Fibroblast of the aortic adventitia (primary cell): ENCODE measurements at regions not wholly inside any gene's neighbourhood (a gene's known extent, or its start where the extent isn't known, plus 50 kb on each side); places are given as distances from the start of the nearest gene placed in this dataset.
A peak's percentile ranks its signal among the peaks of the same experiment; 100 is the strongest.
"Not testable (repeated sequence)": the region's sequence is repeated elsewhere in the genome, so short reads cannot be mapped to it uniquely, and the experiment has no call there.

ENCODE experiments used
- DNase-seq: peaks from one replicate; pipeline ENCODE4 v3.0.0-alpha.2; 2010; ENCODE audit warnings: low read depth
- H3K4me3 ChIP-seq: 2 replicates; pipeline ENCODE4 v1.5.1; 2011; ENCODE audit warnings: low read depth, mild to moderate bottlenecking, control low read depth, low read length, moderate library complexity
- TF ChIP-seq, protein P1 (sequence below): IDR thresholded peaks from 2 replicates; pipeline ENCODE4 v1.5.1; 2011; ENCODE audit warnings: mild to moderate bottlenecking, low read length, control low read depth, inconsistent platforms; ENCODE audit not compliant: insufficient read depth

DNA sequence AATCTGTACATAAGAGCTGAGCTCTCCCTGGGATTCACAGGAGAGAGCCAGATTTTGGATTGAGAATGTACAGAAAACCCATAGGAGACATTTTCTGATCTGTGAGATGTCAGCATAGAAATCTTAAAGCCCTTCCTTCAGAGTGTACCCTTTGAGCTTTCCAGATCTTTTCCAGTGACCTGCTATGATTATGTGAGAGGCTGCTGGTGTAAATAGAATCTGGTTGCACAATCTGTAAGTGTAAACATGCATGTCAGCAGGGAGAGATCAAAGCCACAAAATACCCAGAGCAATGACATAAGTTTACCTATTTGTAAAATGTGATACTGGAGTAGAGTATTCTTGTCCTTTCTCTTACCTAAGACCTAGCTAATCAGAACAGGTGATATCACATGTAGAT, 471.9 kb downstream of the FOXD4L5 start:
- not testable (repeated sequence) for DNase-seq, H3K4me3 ChIP-seq

DNA sequence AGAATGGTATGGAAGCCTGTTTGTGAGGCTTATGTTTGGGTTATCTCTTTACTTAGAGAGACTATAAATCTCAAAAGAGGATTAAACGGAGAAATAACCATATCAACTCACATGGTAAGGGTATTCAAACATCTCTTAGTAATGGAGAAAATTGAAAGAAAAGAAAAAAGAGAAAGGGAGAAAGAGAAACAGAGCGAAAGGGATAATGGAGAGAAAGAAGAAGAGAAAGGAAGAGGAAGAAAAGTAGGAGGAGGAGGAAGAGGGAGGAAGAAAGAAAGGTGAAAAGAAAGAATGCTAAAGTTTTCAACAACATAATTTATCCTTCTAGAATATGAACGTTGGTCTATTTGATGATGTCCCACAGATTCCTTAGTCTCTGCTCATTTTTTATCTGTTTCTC, 506.3 kb downstream of the FOXD4L5 start:
- not testable (repeated sequence) for DNase-seq, H3K4me3 ChIP-seq

DNA sequence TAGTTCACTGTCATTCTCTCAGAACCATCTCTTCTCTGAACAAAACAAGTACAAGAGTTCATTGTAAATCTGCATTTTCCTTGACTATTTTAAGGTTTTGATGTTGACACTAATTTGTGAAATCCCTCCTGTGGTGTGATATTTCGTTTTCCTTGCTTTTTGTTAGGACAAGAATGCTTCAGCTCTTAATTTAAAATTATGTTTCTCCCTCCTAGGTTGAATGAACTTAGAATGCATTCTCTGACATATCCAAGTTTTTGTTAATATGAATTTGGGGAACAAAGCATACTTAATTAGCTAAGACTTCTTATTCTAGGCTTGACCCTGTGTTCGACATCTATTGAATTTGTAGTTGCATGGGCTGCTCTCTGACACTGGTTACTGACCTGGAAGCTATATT, 508.7 kb downstream of the FOXD4L5 start:
- not testable (repeated sequence) for H3K4me3 ChIP-seq, DNase-seq

DNA sequence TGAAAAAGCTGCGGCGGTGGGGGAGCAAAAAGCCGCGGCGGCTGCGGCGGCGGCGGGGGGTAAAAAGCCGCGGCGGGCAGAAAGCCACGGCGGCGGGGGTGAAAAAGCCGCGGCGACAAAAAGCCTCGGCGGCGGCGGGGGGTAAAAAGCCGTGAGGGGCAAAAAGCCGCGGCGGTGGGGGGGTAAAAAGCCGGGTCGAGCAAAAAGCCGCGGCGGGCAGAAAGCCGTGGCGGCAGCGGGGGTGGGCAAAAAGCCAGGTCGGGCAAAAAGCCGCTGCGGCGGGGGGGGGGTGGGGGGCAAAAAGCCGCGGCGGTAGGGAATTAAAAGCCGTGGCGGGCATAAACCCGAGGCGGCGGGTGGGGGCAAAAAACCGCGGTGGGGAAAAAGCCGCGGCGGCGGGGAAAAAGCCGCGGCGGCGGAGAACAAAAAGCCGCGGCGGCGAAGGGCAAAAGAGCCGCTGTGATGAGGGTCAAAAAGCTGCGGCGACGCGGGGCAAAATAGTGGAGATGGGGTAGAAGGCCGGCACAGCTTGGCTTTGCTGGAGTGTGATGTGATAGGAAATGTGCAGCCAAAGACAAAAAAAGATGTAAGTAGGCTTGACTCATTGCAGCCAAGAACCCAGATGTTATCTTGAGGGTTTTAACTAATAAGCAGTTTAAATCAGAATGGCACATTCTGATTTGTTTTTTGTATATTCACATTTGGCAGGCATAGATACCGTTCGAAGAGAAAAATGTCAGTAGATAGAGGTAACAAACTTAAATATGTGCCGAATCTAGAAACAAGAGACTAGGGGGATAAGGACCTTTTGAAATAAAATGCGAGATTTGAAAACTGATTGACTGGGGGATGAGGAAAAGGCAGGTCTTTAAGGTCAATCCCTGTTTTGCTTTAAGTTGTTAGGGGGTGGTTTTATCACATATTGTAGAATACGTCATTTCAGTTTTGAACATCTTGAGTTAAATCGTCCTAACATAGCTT, 509.9 kb downstream of the FOXD4L5 start:
- peak overlapping the region; percentile 50 for H3K4me3 ChIP-seq
- DNase-seq, result peak; percentile 1

DNA sequence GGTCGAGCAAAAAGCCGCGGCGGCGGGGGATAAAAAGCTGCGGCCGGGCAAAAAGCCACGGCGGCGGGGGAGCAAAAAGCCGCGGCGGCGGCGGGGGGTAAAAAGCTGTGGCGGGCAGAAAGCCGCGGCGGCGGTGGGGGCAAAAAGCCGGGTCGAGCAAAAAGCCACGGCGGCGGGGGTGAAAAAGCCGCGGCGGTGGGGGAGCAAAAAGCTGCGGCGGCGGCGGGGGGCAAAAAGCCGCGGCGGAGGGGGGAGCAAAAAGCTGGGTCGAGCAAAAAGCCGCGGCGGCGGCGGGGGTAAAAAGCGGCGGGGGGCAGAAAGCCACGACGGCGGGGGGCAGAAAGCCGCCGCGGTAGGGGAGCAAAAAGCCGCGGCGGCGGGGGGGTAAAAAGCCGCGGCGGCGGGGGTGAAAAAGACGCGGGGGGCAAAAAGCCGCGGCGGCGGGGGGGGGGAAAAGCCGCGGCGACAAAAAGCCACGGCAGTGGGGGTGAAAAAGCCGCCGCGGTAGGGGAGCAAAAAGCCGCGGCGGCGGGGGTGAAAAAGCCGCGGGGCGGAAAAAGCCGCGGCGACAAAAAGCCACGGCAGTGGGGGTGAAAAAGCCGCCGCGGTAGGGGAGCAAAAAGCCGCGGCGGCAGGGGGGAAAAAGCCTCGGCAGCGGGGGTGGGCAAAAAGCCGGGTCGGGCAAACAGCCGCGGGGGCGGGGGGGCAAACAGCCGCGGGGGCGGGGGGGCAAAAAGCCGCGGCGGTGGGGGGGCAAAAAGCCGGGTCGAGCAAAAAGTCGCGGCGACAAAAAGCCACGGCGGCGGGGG, 510.8 kb downstream of the FOXD4L5 start:
- H3K4me3 ChIP-seq, result peak overlapping the region; percentile 50
- not testable (repeated sequence) for DNase-seq

DNA sequence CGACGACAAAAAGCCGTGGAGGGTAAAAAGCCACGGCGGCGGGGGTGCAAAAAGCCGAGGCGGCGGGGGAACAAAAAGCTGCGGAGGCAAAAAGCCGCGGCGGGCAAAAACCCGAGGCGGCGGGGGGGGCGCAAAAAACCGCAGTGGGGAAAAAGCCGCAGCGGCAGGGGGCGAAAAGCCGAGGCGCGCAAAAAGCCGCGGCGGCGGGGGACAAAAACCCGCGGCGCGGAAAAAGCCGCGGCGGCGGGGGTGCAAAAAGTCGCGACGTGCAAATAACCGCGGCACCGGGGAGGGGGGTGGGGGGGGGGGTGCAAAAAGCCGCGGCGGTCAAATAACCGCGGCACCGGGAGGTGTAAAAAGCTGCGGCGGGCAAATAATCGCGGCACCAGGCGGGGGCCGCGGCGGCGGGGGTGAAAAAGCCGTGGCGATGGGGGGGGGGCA, 511.5 kb downstream of the FOXD4L5 start:
- H3K4me3 ChIP-seq, result peak overlapping the region; percentile 50
- DNase-seq, result no peak

DNA sequence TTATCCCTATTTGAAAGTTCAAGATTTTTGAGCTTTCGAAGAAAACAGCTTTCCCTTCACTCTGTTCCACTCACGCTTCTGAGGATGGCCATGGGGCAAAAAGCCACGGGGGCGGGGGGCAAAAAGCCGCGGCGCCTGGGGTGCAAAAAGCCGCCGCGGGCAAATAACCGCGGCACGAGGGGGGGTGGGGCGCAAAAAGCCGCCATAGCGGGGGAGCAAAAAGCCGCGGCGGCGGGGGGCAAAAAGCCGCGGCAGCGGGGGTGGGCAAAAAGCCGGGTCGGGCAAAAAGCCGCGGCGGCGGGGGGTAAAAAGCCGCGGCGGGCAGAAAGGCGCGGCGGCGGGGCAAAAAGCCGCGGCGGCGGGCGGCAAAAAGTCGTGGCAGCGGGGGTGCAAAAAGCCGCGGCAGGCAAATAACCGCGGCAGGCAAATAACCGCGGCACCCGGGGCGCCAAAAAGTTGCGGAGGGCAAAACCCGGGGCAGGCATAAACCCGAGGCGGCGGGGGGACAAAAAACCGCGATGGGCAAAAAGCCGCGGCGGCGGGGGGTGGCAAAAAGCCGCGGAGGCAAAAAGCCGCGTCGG, 512.2 kb downstream of the FOXD4L5 start:
- not testable (repeated sequence) for DNase-seq
- peak overlapping the region; percentile 50 for H3K4me3 ChIP-seq

More for the DNA sequence above, 511.5 kb downstream of the FOXD4L5 start:
- TF ChIP-seq, protein P1, sequence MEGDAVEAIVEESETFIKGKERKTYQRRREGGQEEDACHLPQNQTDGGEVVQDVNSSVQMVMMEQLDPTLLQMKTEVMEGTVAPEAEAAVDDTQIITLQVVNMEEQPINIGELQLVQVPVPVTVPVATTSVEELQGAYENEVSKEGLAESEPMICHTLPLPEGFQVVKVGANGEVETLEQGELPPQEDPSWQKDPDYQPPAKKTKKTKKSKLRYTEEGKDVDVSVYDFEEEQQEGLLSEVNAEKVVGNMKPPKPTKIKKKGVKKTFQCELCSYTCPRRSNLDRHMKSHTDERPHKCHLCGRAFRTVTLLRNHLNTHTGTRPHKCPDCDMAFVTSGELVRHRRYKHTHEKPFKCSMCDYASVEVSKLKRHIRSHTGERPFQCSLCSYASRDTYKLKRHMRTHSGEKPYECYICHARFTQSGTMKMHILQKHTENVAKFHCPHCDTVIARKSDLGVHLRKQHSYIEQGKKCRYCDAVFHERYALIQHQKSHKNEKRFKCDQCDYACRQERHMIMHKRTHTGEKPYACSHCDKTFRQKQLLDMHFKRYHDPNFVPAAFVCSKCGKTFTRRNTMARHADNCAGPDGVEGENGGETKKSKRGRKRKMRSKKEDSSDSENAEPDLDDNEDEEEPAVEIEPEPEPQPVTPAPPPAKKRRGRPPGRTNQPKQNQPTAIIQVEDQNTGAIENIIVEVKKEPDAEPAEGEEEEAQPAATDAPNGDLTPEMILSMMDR, result no peak

DNA sequence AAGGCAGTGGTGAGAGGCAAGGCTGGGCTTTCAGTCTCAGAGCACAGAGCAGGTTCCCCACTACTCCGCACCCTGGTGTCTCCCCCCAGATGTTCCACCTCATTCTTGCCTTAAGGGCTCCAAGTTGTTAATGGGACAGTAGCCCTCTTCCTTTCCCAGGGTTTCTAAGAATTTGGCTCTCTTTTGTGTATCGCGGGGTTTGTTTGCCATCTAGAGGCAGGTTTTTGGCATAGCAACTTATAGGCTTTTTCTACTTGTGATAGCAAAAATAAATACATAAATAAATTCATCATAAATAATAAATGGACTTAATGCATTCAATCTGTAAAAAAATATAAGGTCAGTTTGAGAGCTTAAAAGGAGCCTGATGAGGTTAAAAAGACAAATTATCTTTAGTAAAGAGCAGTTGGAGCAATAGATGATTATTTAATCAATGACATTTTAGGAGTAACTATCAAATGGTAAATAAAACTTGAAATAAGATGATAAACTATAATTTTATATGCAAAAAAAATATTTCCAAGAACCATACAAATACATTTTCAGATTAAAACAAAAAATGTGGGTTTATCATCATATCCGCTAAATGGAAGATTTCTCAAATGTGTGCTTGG, 512.8 kb downstream of the FOXD4L5 start:
- peak; percentile 7 for DNase-seq
- TF ChIP-seq, protein P1, result peak; percentile 26
- not testable (repeated sequence) for H3K4me3 ChIP-seq
